NCI-H2107 (cell line): ENCODE measurements at regions not wholly inside any gene's neighbourhood (a gene's known extent, or its start where the extent isn't known, plus 50 kb on each side); places are given as distances from the start of the nearest gene placed in this dataset.
A peak's percentile ranks its signal among the peaks of the same experiment; 100 is the strongest.
"Not testable (repeated sequence)": the region's sequence is repeated elsewhere in the genome, so short reads cannot be mapped to it uniquely, and the experiment has no call there.

Experiments used
- DNase-seq: peaks from one replicate; lab custom pipeline; 2025; lab: John Stamatoyannopoulos, UW

DNA sequence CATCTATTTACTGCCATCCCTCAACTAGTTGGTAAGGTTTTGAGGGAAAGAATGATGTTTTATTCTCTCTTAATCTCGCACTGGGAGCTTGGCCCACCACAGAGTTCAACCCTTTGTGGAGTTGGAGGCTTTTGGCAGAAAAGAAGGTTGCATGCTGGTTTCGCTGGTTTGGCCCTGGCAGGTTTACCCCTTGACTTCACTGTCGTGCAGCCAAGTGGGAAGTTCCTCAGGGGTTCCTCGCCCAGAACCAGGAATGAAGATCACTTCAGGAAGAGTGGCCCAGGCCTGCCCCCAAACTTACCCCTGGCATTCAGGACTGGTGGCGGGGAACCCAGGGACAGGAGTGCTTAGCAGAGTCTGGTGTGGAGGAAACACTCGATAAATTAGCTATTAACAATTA, 103.1 kb upstream of the LYZL2 start:
- DNase-seq, result no peak

DNA sequence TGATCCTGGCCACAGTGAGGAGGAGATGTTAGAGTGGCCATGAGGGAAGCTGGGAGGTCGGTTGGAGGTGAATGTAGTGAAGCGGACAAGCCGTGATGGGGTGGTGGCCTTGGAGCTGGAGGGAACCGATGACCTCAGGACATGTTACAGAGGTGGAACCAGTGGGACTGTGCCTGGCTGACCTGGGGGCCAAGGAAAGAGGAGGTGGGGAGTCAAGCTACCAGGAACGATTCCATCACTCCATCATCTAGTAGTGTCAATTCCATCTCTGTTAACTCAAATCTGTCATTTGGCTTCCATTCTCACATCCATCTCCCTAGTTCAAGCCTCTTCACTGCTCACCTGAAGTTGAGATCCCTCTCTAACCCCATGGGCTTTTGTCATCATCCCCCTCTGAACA, 102.4 kb upstream of the LYZL2 start:
- no peak for DNase-seq

DNA sequence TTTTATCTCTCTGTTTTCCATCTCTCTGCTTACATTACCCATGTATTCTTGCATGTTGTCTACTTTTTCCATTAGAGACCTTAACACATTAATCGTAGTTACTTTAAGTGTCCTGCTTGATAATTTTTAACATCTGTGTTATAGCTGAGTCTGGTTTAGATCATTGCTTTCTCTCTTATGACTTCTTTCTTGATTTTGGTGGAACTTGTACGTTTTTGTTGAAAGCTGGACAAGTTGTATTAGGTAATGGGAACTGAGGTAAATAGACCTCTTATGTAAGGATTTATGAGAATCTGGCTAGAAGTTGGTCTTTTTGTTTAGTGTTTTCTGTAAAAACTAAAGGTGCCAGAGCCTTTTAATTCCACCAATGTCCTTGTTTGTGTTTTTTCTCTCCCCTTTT, 100.8 kb upstream of the LYZL2 start:
- DNase-seq, result no peak

DNA sequence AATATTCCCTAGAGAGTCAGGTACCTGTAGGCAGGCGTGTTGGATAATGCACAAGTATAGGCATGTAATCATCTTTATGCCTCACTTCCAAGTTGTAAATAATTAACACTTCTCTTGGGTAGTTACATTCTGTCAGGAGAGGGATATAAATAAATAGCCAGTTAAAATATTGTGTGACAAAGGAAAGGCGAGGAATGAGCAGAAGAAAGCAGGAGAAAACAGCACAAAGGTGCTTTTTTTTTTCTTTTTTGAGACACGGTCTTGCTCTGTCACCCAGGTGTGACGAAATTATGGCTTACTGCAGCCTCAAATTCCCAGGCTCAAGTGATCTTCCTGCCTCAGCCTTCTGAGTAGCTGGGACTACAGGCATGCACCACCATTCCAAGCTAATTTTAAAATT, 99.2 kb upstream of the LYZL2 start:
- DNase-seq, result no peak

DNA sequence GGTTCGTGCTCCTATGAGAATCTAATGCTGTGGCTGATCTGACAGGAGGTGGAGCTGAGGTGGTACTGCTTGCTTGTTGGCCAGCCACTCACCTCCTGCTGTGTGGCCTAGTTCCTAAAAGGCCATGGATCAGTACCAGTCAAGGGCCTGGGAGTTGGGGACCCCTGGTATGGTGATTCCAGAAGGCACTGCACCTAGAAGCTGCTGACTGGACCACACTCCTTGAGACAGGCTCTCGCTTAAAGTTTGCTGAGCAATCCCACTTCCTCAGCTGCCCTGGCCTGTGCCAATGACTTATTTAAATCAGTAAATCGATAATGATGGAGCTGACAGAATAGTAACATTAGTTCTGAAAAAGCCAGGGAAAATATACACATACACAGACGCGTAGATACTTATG, 98.6 kb upstream of the LYZL2 start:
- no peak for DNase-seq

DNA sequence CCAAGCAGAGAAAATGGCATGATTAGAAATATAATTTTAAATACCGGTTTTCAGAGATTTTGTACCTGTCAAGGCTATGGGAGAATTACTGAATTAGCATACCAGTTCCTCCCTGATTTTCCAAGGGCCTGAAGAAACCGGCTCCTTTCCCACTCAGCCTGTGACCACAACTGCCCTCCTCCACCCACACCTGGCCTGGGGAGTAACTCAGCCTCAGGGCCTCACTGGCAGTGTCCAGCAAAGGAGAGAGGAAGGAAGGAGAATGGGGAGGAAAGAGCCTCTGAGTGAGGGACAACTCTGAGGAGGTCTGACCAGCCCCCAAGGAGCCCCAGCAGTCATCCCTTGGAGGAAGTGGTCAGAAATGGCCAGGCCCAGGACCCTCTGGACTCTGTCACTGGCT, 98.0 kb upstream of the LYZL2 start:
- DNase-seq, result no peak

DNA sequence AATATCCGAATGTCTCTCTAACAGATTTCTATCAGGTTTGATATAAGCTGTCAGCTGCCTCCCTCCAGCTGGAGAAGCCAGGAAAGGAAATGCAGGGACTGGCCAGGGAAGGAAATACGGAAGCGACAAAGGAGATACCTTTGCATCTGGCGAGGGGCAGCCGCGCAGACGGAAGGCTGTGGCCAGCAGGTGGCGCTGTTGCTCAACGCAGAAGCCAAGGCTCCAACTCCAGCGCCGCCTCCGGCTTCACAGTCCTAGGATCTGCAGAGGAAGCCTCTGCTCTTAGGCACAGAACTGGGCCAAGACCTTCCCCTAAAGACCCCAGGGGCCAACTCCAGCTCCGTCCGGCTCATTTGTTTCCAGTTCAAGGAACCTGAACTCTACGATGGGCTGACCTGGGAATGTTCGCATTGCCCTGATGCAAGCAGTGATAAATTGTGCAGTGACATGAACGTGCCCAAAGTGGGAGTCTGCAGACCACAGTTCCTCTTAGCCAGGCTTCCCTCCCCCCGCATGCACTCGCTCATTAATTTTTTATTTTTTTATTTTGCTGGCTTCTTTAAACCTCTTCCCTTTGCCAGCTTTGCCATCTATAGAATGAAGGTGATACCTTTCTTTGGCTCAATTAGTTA, 97.3 kb upstream of the LYZL2 start:
- peak; percentile 6 for DNase-seq

DNA sequence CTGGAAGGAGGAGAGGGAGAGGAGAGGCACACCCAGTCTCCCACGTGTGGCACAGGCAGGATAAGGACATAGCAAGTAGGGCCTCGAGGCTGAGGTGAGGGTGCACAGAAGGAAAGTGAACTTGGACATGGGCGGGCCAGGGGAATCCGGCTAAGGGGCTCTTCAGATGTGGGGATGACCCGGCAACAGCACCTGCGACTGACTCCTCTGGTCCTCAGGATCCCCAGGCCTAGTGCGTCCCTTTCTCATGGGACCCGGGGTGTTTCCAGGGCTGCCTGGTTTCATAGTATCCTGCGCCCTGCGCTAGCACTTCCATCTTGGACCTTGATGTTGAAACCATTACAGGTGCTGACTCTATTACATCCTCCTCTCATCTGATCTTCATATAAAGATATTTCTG, 96.1 kb upstream of the LYZL2 start:
- DNase-seq, result no peak

DNA sequence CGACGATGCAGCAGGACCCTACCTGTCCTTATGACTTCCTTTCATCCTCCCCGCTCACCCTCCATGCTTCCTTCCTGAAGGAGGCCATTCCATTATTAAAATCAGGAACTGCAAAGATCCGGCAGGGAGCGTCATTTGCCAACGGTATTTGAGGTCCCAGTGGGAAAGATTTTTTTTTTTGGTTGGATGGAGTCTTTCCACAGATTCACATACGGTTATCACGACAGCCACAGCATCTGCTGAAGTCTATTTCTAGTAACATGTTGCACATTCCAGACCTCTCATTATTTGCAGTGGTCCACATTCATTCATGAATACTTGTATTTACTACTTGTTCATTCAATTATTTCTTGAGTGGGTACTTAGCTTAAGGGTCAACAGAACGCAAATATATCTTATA, 94.7 kb upstream of the LYZL2 start:
- DNase-seq, result no peak

DNA sequence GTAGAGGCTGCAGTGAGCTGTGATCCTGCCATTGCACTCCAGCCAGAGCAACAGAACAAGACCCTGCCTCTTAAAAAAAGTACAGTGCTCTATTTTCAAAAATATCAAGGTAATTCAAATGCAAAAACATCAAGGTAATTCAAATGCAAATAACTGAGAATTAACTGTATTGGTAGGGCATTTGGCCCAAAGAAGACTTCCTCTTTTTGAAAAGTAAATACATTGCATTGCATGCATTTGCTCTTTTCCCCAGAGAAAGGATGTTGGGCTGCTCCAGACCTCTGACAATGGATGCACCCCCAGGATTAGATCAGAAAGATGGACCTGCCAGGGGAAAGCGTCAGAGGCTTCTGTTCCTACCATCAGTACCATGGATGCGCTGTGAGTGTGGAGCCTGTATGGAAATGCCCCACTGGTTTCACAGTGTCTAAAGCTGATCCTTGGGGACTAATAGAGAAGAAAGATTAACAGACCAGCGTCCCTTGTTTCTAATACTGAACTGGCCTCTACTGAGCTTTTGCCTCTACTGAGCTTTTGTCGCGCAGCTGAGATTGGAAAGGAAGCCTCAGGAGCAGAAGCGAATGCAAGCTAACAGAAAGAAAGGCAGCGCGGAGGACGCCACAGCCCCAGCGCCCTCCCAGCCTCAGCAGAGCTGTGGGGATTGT, 93.5 kb upstream of the LYZL2 start:
- no peak for DNase-seq

DNA sequence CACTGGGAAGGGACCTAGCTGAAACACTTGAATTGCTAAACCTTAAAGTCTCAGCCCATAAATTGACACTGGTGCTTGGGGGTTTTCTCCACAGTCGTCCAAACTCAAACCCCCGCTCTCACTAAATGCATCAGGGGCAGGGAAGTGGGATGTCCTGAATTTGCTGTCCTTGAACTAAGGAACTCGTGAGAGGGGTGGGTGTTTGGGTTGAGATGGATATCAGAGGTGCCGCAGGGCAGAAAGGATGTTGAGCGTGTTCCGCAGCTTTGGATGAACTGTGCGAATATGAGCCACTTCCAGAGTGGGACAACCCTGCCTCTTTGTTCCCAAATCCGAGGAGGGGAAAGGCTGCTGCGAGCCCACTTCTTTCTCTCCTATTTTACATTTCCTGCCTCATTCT, 90.3 kb upstream of the LYZL2 start:
- no peak for DNase-seq

DNA sequence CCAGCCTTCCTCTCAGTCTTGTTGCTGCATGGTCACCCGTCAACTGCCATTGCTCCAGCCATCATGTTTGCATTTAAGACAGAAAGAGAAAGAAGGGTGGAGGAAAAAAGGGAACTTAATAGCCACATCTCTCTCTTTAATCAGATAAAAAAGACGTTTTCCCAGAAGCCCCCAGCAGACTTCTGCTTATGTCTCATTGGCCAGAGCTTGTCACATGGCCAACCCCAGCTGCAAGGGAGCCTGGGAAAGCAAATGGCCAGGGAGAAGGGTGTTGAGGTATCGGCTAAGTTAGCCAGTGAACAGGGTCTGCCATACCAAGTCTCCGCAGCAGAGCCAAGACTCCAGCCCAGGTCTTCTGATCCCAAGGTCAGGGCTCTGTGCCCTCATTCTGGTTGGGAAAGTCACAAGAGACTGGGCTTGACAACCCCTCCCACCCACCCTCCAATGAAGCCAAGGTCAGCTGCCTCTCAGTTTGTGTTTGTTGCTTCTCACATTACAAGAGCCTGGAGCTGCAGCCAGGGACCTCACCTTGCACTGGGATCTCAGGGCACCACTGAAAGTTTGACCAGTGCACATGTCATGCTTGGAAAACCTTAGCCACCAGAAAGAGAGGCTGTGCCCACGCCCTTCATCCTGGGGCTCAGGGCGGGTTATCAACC, 80.3 kb upstream of the LYZL2 start:
- no peak for DNase-seq

DNA sequence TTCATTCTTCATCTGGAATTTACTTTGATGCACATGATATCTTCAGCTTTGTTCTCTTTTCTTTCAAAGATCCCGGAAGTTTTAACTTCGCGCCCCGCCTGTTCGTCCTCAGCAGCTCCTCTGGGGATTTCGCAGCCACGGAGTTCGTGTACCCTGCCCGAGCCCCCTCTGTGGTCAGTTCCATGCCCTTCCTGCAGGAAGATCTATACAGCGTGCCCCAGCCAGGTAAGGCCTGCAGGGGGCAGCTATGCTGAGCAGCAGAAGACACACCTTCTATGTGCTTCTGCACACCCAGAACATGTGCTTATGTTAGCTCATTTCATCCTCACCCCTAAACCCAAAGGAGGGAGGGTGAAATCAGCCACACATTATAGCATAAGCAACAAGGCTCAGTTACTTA, 79.7 kb upstream of the LYZL2 start:
- DNase-seq, result no peak

DNA sequence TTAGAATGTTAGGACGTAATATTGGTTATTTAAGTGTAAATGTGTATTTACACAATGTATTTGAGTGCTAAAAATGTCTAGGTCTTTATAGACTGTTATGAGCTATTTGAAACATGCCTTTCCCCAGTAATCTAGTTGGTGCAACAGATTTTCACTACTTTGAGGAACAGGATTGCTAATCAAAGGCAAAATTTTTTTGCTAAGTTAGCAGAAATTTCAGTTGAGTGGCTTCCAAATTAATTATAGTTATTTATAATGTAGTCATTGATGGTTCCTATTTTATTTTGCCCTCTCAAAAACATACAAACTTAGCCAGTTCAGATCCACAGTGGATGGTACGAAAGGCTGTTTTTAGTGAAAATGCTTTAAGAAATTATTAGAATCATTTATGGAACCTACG, 78.7 kb upstream of the LYZL2 start:
- DNase-seq, result no peak

DNA sequence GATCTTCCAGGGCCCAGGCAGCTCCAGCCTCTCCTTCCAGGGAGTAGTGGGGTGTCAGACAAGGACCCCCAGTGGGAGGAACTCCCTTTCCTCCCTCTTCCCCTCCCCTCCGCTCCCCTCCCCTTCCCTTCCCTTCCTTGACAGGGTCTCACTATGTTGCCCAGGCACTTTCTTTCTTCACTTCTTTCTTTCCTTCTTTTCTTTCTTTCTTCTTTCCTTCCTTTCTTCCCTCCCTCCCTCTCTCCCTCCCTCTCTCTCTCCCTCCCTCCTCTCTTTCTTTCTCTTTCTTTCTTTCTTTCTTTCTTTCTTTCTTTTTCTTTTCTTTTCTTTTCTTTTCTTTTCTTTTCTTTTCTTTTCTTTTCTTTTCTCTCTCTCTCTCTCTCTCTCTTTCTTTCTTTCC, 76.6 kb upstream of the LYZL2 start:
- DNase-seq, result not testable (repeated sequence)

DNA sequence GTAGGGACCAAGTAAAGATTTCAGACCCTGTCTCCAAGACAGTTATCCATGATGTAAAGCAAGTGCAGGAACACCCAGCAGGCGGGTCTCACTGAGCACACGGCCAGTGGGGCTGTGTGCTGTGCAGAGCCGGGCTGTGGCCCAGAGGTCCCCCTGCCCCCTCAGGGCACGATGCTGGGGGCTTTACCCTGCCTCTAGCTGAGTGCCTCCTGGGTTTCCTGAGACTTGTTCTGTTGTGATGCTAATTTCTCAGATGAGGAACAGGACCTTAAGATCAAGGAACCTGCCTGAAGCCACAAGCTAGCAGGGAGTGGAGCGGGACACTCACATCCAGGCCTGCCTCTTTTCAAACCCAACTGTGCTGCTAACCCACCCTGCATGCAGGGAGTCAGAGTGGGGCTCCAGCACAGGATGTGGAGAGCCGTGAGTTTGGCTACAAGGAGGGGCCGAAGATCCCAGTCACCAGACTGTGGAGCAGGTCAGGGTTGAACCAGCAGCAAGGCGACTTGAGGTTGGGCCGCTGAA, 76.1 kb upstream of the LYZL2 start:
- no peak for DNase-seq

DNA sequence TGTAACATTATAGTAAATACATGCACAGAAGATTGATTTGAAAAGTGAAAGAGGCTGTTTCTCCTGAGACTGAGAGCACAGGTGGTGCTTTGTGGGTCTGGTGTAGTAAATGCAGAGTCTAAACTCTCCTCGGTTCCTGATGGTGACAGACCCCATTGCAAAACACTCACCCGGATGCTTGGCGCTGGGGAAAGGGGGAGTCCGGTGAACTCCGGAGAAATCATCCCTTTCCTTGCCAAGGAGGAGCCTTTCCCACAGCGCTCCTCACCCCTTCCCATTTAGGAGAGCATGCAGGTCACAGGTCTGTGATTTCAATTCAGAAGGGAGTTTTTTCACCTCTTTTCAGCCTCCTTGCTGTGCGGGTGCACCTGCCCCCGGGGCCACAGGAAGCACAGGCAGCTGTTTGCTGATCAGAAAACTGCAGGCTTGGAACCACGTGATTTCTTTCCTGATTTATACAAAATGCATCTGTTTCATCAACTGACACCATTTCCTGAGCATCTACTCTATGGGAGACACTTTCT, 75.6 kb upstream of the LYZL2 start:
- DNase-seq, result no peak

DNA sequence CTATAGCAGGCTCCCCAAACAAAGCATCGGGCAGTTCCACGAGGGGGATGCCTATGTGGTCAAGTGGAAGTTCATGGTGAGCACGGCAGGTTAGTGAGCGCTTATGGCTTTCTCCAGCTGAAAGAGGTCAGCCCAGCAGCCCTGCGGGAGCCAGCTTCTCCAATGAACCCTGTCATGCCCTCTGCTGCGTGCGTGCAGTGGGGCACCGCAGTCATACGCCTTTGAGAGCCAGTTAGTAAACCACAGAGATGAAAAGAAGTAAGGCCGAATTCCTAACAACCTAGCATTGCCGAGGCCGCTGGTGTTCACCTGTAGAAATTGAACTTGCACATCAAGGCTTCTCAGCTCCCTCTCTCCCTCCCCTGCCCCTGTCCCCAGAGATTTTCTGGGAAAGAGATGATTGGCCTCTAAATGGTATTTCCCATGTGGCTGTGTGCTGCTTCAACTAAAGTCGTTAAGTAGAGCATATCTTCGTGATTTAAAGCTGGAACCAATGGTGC, 75.1 kb upstream of the LYZL2 start:
- DNase-seq, result not testable (repeated sequence)

DNA sequence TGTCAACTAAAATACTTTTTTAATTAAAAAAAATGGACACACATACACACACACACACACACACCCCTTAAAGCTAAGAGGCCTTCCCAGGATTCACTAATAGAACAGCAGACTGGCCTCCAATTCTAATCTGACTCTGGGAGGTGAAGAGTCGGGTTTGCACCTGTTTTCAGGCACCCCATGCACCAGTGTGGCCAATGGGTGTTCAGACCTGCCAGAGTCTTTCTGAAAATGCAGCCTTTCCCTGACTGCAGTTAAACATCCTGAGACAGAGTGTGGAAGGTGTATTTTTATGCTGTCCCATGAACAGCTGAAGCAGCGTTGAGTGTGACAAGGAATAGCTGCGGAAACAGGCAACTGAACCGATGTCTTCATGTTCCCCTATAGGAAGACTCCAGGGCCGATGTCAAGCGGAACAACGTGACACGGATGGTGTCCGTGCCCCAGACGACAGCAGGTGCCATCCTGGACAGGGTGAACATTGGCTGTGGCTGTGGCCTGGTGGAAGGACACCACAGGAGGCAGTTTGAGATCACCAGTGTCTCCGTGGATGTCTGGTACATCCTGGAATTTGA, 74.6 kb upstream of the LYZL2 start:
- DNase-seq, result no peak

DNA sequence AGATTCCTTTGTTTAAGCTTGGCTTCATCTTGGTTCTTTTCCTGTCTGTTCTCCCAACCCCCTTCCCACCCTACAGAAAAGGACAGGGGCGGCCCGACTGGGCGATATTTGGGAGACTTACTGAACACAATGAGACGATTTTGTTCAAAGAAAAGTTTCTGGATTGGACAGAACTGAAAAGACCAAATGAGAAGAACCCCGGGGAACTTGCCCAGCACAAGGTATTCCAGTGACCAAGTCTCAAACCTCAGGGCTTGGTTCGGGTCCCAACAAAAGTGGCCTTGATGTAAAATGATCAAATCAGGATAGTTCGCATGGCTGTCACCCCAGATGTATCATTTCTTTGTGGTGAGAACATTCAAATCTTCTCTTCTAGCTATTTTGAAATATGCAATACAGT, 73.9 kb upstream of the LYZL2 start:
- DNase-seq, result not testable (repeated sequence)

DNA sequence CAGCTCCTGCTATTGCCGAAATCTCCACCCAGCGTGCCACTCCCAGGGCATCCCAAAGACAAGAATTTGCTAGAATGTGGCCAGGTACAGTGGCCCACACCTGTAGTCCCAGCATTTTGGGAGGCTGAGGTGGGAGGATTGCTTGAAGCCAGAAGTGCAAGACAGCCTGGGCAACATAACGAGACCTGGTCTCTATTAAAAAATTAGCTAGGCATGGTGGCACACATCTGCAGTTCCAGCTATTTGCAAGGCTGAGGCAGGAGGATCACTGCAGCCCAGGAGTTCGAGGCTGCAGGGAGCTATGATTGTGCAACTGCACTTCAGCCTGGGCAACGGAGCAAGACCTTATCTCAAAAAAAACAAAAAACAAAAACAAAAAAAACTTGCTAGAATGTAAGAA, 73.3 kb upstream of the LYZL2 start:
- DNase-seq, result no peak

DNA sequence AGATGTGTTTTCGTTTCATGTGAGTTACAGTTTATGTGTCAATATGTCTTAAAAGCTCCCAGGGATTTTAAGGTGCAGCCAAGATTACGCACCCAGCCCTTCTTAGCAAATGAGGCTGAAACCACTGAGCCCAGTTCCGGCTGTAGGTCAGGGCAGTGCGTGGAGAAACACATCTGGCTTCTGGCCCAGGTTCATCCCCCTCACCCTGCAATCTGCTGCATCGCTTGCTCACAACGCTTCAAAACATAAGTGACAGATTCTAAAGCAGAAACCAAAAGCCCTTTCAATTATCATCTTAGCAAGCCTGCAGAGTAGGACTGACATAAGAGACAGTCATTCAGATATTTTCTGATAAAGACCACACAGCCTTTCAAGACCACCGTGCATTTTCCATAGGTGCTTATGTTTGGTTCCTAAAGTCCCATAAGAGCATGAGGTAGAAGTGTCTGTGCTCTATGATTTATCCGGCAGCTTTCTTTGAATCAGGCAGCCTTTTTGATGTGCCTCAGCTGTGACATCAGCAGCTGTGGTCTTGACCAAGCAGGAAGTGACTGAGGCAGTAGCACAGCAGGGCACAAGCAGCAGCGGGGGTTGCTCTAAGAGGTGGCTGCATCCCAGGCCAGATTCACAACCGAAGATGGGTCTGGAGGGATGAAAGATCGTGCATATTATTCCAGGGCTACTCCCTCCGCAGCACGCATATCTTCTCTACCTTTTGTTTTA, 72.1 kb upstream of the LYZL2 start:
- DNase-seq, result no peak
